ENCODE measurements at regions not wholly inside any gene's neighbourhood (a gene's known extent, or its start where the extent isn't known, plus 50 kb on each side); places are given as distances from the start of the nearest gene placed in this dataset.

- TF ChIP-seq POLR2A (IDR thresholded peaks at IDR 0.05; ENCODE audit: low read depth, low read length) (no peak), POLR2AphosphoS5 (IDR thresholded peaks at IDR 0.05; ENCODE audit: low read depth, low read length) (no peak)
These were observed 76.0 kb upstream of the MAGEB16 start for GRCh38 chrX:35722128-35722527.
